HEK293 (cell line): ENCODE measurements at regions not wholly inside any gene's neighbourhood (a gene's known extent, or its start where the extent isn't known, plus 50 kb on each side); places are given as distances from the start of the nearest gene placed in this dataset.

Source experiments
- CTCF ChIA-PET: fragments of 350-600 bp; formaldehyde crosslinking; extraction: SDS; loops from one replicate; lab custom pipeline; 2021; ENCODE audit warnings: antibody characterized with exemption; lab: Yijun Ruan, JAX
- POLR2A ChIA-PET: fragments of 300-600 bp; formaldehyde crosslinking; extraction: SDS; loops from one replicate; lab custom pipeline; 2020; ENCODE audit warnings: antibody characterized with exemption, inconsistent platforms; lab: Yijun Ruan, JAX
- H3K27ac ChIP-seq: fragments of 200-500 bp; sonication (Bioruptor generic); 2 replicates; pipeline ENCODE4 v1.5.1; 2014; ENCODE audit warnings: low read depth, low read length, control low read depth, inconsistent platforms; ENCODE audit errors: extremely low read depth
- H3K36me3 ChIP-seq, 2 experiments: fragments of 200-500 bp in 1 of 2; sonication (Bioruptor generic) in 1 of 2; 1 replicate in 1 of 2; 2 replicates in 1 of 2; pipeline ENCODE4 v1.5.1; 2014 to 2017; ENCODE audit warnings: inconsistent platforms in 2 of 2, low read length in 2 of 2; ENCODE audit not compliant: control insufficient read depth in 2 of 2, insufficient read depth in 1 of 2
- H3K4me1 ChIP-seq: fragments of 200-500 bp; sonication (Bioruptor generic); 2 replicates; pipeline ENCODE4 v1.5.1; 2014; ENCODE audit warnings: mild to moderate bottlenecking, low read length, inconsistent platforms; ENCODE audit not compliant: control insufficient read depth, insufficient read depth
- H3K4me3 ChIP-seq: 2 replicates; pipeline ENCODE4 v1.5.1; 2011; ENCODE audit warnings: low read depth, mild to moderate bottlenecking, control low read depth, low read length, moderate library complexity
- H3K9me3 ChIP-seq: fragments of 200-500 bp; sonication (Bioruptor generic); 2 replicates; pipeline ENCODE4 v1.5.1; 2014; ENCODE audit warnings: low read depth, low read length, inconsistent platforms; ENCODE audit not compliant: control insufficient read depth, insufficient read depth
- GFI1B ChIP-seq: fragments of 450-650 bp; formaldehyde crosslinking; IDR thresholded peaks from 2 replicates; pipeline ENCODE4 v1.5.1; 2016; ENCODE audit warnings: missing biosample characterization, missing genetic modification characterization
- GLI2 ChIP-seq: fragments of 450-650 bp; formaldehyde crosslinking; IDR thresholded peaks from 2 replicates; pipeline ENCODE4; 2017; ENCODE audit warnings: missing biosample characterization, missing genetic modification characterization, low read depth, borderline replicate concordance
- KLF9 ChIP-seq: fragments of 450-650 bp; formaldehyde crosslinking; IDR thresholded peaks from 2 replicates; pipeline ENCODE4 v1.5.1; 2016; ENCODE audit warnings: missing biosample characterization, missing genetic modification characterization, low read depth
- ZBTB20 ChIP-seq: fragments of 450-650 bp; formaldehyde crosslinking; IDR thresholded peaks from 2 replicates; pipeline ENCODE4 v1.5.1; 2016; ENCODE audit warnings: missing biosample characterization, missing genetic modification characterization
- ZBTB7A ChIP-seq: fragments of 450-650 bp; formaldehyde crosslinking; IDR thresholded peaks from 2 replicates; pipeline ENCODE4 v1.5.1; 2016; ENCODE audit warnings: low read depth, missing biosample characterization, missing genetic modification characterization
- ZNF138 ChIP-seq: fragments of 450-650 bp; formaldehyde crosslinking; IDR thresholded peaks from 2 replicates; pipeline ENCODE4 v1.5.1; 2016; ENCODE audit warnings: missing biosample characterization, missing genetic modification characterization, borderline replicate concordance
- ZNF155 ChIP-seq: fragments of 450-650 bp; formaldehyde crosslinking; IDR thresholded peaks from 2 replicates; pipeline ENCODE4 v1.5.1; 2016; ENCODE audit warnings: missing biosample characterization, missing genetic modification characterization
- ZNF16 ChIP-seq: fragments of 450-650 bp; formaldehyde crosslinking; IDR thresholded peaks from 2 replicates; pipeline ENCODE4 v1.5.1; 2016; ENCODE audit warnings: low read depth, missing biosample characterization, missing genetic modification characterization
- ZNF211 ChIP-seq: fragments of 450-650 bp; formaldehyde crosslinking; IDR thresholded peaks from 2 replicates; pipeline ENCODE4 v1.5.1; 2016; ENCODE audit warnings: low read depth, missing biosample characterization, missing genetic modification characterization
- ZNF23 ChIP-seq: fragments of 450-650 bp; formaldehyde crosslinking; IDR thresholded peaks from 2 replicates; pipeline ENCODE4 v1.5.1; 2016; ENCODE audit warnings: missing biosample characterization, missing genetic modification characterization, borderline replicate concordance
- ZNF561 ChIP-seq: fragments of 450-650 bp; IDR thresholded peaks from 2 replicates; pipeline ENCODE4 v1.5.1; 2018; ENCODE audit warnings: missing biosample characterization, missing genetic modification characterization, borderline replicate concordance
- ZNF596 ChIP-seq: fragments of 450-650 bp; IDR thresholded peaks from 2 replicates; pipeline ENCODE4 v1.5.0; 2018; ENCODE audit warnings: missing biosample characterization, mild to moderate bottlenecking, missing genetic modification characterization, moderate library complexity
- ZNF664 ChIP-seq: fragments of 450-650 bp; formaldehyde crosslinking; IDR thresholded peaks from 2 replicates; pipeline ENCODE4 v1.5.1; 2016; ENCODE audit warnings: missing biosample characterization, missing genetic modification characterization
- ZNF76 ChIP-seq: fragments of 450-650 bp; formaldehyde crosslinking; IDR thresholded peaks from 2 replicates; pipeline ENCODE4; 2016; ENCODE audit warnings: low read depth, missing biosample characterization, missing genetic modification characterization, borderline replicate concordance
- ZNF785 ChIP-seq: fragments of 450-650 bp; formaldehyde crosslinking; IDR thresholded peaks from 2 replicates; pipeline ENCODE4 v1.5.1; 2016; ENCODE audit warnings: missing biosample characterization, missing genetic modification characterization
- ZNF843 ChIP-seq: fragments of 450-650 bp; formaldehyde crosslinking; IDR thresholded peaks from 2 replicates; pipeline ENCODE4 v1.5.1; 2016; ENCODE audit warnings: missing biosample characterization, missing genetic modification characterization
- ZSCAN23 ChIP-seq: fragments of 450-650 bp; formaldehyde crosslinking; IDR thresholded peaks from 2 replicates; pipeline ENCODE4 v1.5.1; 2016; ENCODE audit warnings: missing biosample characterization, missing genetic modification characterization
- TF ChIP-seq, protein P1 (sequence below): fragments of 450-650 bp; formaldehyde crosslinking; IDR thresholded peaks from 2 replicates; pipeline ENCODE4 v1.5.1; 2016; ENCODE audit warnings: missing biosample characterization, missing genetic modification characterization
- TF ChIP-seq, protein P2 (sequence below): fragments of 450-650 bp; formaldehyde crosslinking; IDR thresholded peaks from 2 replicates; pipeline ENCODE4 v1.5.1; 2016; ENCODE audit warnings: missing biosample characterization, missing genetic modification characterization
- TF ChIP-seq, protein P3 (sequence below): fragments of 450-650 bp; formaldehyde crosslinking; IDR thresholded peaks from 2 replicates; pipeline ENCODE4 v1.5.1; 2016; ENCODE audit warnings: missing biosample characterization, missing genetic modification characterization
- TF ChIP-seq, protein P4 (sequence below): fragments of 450-650 bp; IDR thresholded peaks from 2 replicates; pipeline ENCODE4 v1.5.1; 2018; ENCODE audit warnings: missing biosample characterization, missing genetic modification characterization
- TF ChIP-seq, protein P5 (sequence below): fragments of 450-650 bp; formaldehyde crosslinking; IDR thresholded peaks from 2 replicates; pipeline ENCODE4 v1.5.1; 2016; ENCODE audit warnings: missing biosample characterization, missing genetic modification characterization

DNA sequence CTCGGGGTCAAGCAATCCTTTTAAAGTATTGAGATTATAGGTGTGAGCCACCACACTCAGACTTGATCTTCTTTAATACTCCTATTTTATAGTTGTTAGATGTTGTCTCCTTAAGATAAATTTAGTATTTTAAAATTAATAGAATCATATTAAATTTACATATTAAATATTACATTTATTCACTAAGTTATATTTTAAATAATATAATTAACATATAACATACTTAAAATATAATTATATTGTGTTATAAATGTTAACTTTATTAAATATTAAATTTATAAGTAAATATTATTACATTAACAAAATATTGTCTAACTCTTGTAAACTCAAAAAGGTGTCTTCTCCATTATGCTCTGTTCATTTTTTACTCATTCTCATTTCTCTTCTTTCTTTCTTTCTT, 675.9 kb upstream of the ADGRL4 start:
- TF ChIP-seq ZSCAN23 (tag by site-specific recombination): no peak
- TF ChIP-seq ZNF785: no peak
- TF ChIP-seq ZNF76 (tag by site-specific recombination): no peak
- TF ChIP-seq ZNF16 (tag by site-specific recombination): no peak
- TF ChIP-seq ZBTB7A (tag by site-specific recombination): no peak
- TF ChIP-seq, protein P1, sequence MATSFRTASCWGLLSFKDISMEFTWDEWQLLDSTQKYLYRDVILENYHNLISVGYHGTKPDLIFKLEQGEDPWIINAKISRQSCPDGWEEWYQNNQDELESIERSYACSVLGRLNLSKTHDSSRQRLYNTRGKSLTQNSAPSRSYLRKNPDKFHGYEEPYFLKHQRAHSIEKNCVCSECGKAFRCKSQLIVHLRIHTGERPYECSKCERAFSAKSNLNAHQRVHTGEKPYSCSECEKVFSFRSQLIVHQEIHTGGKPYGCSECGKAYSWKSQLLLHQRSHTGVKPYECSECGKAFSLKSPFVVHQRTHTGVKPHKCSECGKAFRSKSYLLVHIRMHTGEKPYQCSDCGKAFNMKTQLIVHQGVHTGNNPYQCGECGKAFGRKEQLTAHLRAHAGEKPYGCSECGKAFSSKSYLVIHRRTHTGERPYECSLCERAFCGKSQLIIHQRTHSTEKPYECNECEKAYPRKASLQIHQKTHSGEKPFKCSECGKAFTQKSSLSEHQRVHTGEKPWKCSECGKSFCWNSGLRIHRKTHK (tag by site-specific recombination): no peak
- Histone ChIP-seq H3K27ac (no peak overlapping the region), H3K4me3 (no peak overlapping the region), H3K36me3 (no peaks in the 10 kb centered on the region), H3K4me1 (no peaks in the 10 kb centered on the region), H3K9me3 (no peaks in the 10 kb centered on the region)
- CTCF ChIA-PET: no interaction called here
- POLR2A ChIA-PET: no interaction called here

DNA sequence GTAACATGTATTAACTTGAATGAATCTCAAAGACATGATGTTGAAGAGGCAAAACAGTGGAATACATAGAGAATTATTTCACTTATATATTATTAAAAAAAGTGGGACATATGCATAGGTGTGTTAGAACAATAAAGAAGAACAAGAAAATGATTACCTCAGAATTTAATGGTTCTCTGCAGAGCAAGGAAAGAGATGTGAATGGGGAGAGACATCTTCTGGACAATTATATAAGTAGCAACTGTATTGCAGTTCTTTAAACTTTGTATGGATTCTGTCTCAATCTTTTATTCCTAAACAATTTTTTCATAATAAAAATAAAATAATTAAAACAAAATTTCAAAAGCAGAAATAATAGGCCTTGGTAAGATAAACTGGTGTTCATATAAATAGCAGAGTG, 674.9 kb upstream of the ADGRL4 start:
- TF ChIP-seq, protein P1 (tag by site-specific recombination): no peak
- no peak for TF ChIP-seq ZNF561 (tag by site-specific recombination)
- no peak for TF ChIP-seq ZNF596 (tag by site-specific recombination)
- no peak for TF ChIP-seq GFI1B (tag by site-specific recombination)
- TF ChIP-seq, protein P2, sequence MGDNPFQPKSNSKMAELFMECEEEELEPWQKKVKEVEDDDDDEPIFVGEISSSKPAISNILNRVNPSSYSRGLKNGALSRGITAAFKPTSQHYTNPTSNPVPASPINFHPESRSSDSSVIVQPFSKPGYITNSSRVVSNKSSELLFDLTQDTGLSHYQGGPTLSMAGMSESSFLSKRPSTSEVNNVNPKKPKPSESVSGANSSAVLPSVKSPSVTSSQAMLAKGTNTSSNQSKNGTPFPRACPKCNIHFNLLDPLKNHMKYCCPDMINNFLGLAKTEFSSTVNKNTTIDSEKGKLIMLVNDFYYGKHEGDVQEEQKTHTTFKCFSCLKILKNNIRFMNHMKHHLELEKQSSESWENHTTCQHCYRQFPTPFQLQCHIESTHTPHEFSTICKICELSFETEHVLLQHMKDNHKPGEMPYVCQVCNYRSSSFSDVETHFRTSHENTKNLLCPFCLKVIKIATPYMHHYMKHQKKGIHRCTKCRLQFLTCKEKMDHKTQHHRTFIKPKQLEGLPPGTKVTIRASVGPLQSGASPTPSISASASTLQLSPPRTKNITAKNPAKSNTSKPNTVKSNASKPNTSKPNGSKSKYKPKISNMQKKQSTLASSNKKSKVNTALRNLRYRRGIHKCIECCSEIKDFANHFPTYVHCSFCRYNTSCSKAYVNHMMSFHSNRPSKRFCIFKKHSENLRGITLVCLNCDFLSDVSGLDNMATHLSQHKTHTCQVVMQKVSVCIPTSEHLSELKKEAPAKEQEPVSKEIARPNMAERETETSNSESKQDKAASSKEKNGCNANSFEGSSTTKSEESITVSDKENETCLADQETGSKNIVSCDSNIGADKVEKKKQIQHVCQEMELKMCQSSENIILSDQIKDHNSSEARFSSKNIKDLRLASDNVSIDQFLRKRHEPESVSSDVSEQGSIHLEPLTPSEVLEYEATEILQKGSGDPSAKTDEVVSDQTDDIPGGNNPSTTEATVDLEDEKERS (tag by site-specific recombination): no peak
- TF ChIP-seq ZBTB20 (tag by site-specific recombination): no peak
- TF ChIP-seq ZNF664 (tag by site-specific recombination): no peak
- TF ChIP-seq ZNF843: no peak
- no peak for TF ChIP-seq GLI2
- TF ChIP-seq, all 188 proteins: peak for 0
- H3K36me3 ChIP-seq: no peaks in the 10 kb centered on the region
- ChIA-PET POLR2A (no interaction called here), CTCF (no interaction called here)
- H3K9me3 ChIP-seq: no peaks in the 10 kb centered on the region
- no peak overlapping the region for H3K4me3 ChIP-seq
- no peaks in the 10 kb centered on the region for H3K4me1 ChIP-seq
- H3K27ac ChIP-seq: no peak overlapping the region

DNA sequence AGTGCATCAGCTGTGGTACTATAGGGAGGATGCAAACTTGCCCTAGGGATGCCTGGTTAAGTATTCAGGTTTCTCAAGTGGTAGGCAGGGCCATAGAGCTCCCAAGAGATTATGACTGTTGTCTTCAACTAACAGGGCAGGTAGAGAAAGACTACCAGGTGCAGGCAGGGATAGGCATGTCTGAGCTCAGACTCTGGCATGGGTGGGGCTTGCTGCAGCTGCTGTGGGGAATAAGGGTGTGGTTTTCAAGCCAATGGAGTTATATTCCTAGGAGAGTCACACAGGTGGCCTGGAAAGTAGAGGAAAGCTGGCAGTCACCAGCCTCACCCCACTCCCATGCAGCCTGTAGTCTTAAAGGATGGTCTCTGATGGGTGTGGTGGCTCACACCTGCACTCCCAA, 673.4 kb upstream of the ADGRL4 start:
- POLR2A ChIA-PET: no interaction called here
- H3K4me3 ChIP-seq: no peak overlapping the region
- CTCF ChIA-PET: interaction anchor here (0.9 kb wide), 1 partner anchor 182 kb away, joined by 3 read pairs; no protein-coding TSS in a partner anchor
- no peak for TF ChIP-seq KLF9 (tag by site-specific recombination)
- TF ChIP-seq ZNF211: no peak
- TF ChIP-seq, protein P3, sequence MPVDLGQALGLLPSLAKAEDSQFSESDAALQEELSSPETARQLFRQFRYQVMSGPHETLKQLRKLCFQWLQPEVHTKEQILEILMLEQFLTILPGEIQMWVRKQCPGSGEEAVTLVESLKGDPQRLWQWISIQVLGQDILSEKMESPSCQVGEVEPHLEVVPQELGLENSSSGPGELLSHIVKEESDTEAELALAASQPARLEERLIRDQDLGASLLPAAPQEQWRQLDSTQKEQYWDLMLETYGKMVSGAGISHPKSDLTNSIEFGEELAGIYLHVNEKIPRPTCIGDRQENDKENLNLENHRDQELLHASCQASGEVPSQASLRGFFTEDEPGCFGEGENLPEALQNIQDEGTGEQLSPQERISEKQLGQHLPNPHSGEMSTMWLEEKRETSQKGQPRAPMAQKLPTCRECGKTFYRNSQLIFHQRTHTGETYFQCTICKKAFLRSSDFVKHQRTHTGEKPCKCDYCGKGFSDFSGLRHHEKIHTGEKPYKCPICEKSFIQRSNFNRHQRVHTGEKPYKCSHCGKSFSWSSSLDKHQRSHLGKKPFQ (tag by site-specific recombination): no peak
- no peak for TF ChIP-seq ZNF23 (tag by site-specific recombination)
- TF ChIP-seq ZNF155 (tag by site-specific recombination): no peak
- TF ChIP-seq, protein P4, sequence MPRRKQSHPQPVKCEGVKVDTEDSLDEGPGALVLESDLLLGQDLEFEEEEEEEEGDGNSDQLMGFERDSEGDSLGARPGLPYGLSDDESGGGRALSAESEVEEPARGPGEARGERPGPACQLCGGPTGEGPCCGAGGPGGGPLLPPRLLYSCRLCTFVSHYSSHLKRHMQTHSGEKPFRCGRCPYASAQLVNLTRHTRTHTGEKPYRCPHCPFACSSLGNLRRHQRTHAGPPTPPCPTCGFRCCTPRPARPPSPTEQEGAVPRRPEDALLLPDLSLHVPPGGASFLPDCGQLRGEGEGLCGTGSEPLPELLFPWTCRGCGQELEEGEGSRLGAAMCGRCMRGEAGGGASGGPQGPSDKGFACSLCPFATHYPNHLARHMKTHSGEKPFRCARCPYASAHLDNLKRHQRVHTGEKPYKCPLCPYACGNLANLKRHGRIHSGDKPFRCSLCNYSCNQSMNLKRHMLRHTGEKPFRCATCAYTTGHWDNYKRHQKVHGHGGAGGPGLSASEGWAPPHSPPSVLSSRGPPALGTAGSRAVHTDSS: no peak
- TF ChIP-seq ZNF138: no peak
- TF ChIP-seq, protein P5, sequence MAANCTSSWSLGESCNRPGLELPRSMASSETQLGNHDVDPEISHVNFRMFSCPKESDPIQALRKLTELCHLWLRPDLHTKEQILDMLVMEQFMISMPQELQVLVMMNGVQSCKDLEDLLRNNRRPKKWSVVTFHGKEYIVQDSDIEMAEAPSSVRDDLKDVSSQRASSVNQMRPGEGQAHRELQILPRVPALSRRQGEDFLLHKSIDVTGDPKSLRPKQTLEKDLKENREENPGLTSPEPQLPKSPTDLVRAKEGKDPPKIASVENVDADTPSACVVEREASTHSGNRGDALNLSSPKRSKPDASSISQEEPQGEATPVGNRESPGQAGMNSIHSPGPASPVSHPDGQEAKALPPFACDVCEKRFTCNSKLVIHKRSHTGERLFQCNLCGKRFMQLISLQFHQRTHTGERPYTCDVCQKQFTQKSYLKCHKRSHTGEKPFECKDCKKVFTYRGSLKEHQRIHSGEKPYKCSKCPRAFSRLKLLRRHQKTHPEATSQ (tag by site-specific recombination): no peak
- TF ChIP-seq ZBTB7A (tag by site-specific recombination): no peak
- H3K36me3 ChIP-seq: no peaks in the 10 kb centered on the region
- H3K27ac ChIP-seq: no peak overlapping the region
- no peaks in the 10 kb centered on the region for H3K4me1 ChIP-seq
- H3K9me3 ChIP-seq: no peaks in the 10 kb centered on the region
